ENCODE measurements at regions not wholly inside any gene's neighbourhood (a gene's known extent, or its start where the extent isn't known, plus 50 kb on each side); places are given as distances from the start of the nearest gene placed in this dataset.
A peak's percentile ranks its signal among the peaks of the same experiment; 100 is the strongest.

DNA sequence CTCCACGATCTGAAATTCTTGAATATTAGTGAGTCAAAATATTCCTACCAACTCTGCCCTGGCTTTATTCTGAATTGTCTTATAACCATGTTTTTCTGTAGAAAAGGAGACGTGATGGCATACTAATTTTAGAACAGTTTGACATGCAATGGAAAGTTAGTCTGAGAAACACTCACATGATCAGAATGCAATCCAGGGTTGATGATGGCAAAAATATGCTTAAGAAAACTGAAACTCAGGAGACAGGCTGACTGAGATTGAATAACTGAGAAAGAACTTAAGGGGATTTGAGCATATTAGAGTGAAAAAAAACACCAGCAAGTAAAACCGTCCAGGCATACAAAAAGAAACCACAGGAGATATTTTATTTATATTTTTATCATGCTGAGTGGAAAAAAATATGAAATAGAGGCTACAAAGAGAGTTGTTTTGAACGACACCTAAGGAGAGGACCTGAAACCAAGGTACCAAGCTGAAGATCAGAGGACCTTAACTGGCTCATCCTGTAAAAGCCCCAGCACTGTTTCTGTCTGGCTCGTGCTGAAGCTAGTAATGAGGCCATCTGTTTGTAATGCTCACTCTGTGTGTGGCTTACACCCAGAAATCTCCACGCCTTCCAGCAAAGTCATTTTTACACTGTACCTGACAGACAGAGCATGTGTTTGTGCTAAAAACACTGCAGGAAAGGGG lies 437.2 kb upstream of the PKDCC start:
- no peak for DNase-seq

DNA sequence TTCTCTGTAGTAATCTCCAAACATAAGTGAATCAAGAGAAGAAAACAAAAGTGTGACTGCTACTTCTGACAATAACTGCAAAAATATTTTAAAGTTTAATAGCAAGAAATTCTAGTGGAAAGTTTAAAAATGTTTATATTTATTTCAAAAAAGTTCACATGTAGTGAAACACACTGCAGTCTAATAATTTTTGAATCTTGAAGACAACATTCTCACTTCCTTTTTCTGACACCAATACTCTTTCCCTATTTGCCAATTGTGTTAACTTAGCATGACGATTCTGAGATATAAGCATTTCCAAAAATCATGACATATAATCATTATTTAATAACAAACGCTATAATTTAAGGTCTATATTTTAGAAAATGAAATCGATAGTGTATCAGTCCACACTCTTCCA lies 429.1 kb upstream of the PKDCC start:
- DNase-seq, result no peak

DNA sequence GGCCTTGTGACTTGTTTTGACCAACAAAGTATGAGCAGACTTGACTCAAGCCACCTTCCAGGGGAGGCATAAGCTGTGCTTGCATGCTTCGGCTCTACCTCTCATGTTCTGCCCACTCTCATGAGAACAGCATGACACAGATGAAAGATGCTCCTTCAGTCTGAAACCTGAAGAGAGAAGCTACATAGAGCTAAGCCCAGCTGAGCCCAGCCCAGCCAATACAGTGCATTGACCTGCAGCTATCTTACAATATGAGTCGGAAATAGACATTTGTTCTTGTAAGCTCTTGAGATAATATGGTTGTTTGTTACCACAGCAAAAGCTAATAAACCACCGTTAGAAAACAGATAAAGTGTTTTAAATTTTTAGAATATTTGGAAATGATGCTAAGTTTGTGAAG lies 426.7 kb upstream of the PKDCC start:
- peak; percentile 9 for DNase-seq

DNA sequence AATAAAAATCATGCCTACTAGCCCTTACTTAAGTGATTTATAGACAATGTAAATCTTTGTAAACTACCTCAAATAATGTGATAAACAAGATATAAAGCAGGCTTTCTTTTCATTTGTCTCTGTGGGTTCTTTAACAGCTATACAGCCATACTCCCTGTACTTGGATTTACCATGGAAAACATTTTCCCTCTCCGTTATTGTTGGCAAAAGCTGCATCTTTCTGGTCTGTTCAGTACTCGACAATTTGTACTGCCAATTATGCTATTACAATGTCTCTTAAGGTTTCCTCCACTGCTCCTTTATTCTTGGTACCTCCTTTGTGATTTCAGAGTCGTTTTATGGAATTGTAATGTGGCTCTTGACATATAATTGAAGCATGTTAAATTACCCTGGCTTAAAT lies 426.3 kb upstream of the PKDCC start:
- peak; percentile 89 for DNase-seq

- DNase-seq, result peak; percentile 52
Measured at GRCh38 chr2:41622301-41622700, 425.5 kb upstream of the PKDCC start.

GRCh38 chr2:41626936-41627335 lies 420.9 kb upstream of the PKDCC start:
- DNase-seq, result no peak

GRCh38 chr2:41634686-41635085 lies 413.1 kb upstream of the PKDCC start:
- DNase-seq, result no peak

DNA sequence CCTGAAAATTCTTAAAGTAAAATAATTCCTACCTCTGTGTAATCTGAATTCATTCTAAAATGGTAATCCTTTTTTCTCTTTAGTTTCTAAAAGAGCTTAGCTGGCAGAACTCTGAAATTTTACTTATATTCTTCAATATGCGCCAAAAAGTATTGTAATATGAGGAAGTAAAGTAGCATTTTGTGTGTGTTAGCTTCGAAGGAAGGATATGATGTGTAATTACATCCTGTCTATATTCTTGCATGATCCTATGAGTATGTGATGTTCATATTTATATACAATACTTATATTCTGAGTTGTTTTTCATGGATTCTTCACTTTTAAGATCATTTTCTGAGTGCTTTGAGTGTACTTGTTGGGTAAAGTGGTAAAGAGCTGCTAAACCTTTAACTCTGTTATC lies 402.9 kb upstream of the PKDCC start:
- DNase-seq, result no peak

DNA sequence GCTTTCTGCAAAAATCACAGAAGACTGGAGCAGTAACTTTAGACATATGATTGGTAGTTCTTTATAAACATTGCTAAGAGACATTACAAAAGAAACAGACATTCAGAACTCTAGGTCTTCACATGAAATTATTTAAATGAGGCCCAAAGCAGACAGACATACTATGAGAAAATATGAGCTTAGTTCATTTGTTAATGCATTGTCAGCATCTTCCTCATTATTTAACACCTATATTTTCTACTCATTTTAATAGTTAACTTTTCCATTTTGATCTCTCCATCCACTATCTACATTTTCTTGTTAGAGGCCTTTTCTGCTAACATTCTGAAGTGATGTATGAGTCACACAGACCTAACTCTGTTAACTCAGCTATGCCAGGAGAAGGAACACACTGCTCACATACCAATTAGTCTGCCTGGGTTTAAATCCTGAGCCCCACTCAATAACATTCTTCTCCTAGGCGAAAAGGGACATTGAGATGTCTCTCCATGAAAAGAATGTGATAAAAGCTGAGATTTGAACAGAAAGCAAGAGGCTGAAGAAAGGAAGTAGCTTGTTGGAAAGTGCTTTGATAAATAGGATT lies 400.3 kb upstream of the PKDCC start:
- no peak for DNase-seq

GRCh38 chr2:41657226-41657625 lies 390.6 kb upstream of the PKDCC start:
- no peak for DNase-seq

DNA sequence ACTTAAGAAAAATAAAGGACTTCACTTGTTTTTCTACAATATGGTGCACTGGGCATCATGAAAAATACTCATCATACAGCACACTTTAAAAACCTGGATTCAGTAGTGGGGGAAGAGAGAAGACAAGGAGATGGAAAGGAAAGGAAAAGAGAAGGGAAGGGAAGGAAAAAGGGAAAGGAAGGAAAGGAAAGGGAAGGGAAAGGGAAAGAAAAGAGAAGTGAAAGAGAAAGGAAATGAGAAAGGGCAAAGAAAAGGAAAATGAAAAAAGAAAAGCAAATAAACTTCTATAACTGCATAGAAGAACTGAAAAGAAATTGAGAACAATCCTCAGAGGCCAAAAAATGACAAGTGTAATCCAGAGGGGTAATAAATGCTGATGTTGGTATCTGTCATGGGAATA lies 388.1 kb upstream of the PKDCC start:
- no peak for DNase-seq

GRCh38 chr2:41662461-41662860 lies 385.4 kb upstream of the PKDCC start:
- no peak for DNase-seq

DNA sequence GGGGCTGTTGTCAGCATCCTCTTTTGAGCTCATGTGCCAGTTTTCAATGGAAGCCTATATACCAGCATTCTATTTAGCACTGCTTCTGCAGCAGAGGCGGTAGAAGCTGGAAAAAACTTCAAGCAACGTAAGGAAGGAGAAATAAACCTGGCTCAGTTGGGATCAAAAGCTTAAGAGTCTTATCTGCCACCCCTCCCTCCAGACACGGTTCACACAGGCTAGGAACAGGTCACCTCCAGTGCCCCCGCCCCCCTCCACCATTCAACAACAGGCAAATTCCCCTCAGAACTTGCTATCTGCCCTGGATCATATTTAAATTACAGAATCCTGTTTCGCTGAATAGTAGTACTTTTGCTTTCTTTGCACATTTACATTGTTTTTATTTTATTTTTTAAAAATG lies 384.8 kb upstream of the PKDCC start:
- DNase-seq, result no peak

- no peak for DNase-seq
Measured at GRCh38 chr2:41668529-41668928, 379.3 kb upstream of the PKDCC start.

- no peak for DNase-seq
Measured at GRCh38 chr2:41678639-41679038, 369.2 kb upstream of the PKDCC start.

DNA sequence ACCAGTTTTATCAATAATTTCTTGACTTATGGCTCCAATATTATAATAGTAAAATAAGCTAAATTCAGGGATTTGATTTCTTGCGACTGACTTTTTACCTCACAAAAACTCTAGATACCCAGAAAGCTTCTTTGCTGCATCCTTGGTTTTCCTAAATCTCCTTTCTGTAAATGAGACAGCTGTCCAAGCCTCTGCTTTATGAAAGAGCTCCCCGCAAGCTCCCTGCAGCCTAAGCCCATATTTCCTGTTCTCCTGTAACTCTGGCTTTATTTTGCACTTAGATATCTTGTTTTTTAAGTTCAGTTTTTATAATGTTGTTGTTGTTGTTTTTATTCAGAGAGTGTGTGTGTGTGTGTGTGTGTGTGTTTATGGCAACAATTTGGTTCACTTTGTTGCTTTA lies 361.7 kb upstream of the PKDCC start:
- no peak for DNase-seq

DNA sequence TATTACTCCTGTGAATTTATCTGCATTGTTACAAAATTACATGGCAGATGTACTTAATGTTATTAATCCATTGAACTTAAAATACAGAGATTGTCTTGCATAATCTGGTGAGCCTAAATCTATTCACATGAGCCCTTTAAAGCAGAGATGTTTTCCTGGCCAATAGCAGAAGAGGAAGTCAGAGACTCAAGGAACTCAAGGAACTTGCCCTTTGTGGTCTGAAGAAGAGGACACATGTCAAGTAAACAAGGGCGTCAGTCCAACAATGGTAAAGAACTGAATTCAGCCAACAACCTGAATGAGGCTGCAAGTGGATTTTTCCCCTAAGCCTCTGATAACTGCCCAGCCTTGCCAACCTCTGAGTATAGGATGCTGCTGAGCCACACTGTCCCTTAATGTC lies 356.3 kb upstream of the PKDCC start:
- DNase-seq, result no peak

- no peak for DNase-seq
Measured at GRCh38 chr2:41694536-41695049, 353.2 kb upstream of the PKDCC start.

DNA sequence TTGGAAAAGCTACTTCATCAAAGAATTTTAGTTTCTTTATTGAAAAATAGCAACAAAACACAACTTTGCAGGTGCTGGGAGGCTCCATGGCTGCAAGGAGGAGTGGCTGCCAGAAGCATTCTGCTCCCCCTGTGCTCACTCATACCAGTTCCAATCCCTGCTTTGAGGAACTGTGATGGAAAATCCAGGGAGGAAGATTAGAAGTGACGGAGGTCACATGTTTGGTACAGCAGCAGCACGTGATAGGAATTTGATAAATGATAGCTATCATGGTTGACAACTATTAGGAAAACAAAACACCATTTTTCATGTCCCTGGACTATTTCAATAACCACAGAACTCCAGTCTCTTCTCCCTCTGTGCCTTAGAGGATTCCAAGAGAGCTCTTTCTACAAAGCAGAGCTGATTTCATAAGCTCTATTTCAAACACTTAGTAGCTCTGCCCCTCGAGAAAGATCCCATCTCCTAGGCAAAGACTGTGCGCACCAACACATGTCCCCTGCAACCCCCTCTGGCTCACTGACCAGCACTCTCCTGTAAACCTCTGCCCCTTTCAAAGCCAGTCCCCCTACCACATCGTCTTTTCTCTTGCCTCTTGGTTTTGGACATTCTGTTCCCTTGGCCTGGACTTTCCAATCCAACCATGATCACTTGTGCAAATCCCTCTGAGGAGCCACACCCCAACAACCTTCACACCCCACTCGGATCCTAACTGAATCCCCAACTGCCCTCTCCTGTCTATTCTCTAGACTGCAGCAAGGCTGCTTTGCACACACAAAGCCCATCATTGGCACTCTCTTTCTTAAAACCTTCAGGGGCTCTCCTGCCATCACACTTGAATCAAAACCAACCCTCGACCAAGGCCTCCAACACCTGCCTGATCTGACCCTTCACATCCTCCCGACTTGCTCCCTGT lies 352.4 kb upstream of the PKDCC start:
- no peak for DNase-seq

DNA sequence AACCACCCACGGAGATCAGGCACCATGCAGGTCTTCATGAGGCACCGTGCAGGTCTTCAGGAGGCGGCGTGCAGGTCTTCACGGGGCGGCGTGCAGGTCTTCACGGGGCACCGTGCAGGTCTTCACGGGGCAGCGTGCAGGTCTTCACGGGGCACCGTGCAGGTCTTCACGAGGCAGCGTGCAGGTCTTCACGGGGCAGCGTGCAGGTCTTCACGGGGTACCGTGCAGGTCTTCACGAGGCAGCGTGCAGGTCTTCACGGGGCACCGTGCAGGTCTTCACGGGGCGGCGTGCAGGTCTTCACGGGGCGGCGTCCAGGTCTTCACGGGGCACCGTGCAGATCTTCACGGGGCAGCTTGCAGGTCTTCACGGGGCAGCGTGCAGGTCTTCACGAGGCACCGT lies 350.4 kb upstream of the PKDCC start:
- no peak for DNase-seq

- DNase-seq, result no peak
Measured at GRCh38 chr2:41698678-41699422, 349.0 kb upstream of the PKDCC start.

GRCh38 chr2:41701231-41701630 lies 346.6 kb upstream of the PKDCC start:
- no peak for DNase-seq

DNA sequence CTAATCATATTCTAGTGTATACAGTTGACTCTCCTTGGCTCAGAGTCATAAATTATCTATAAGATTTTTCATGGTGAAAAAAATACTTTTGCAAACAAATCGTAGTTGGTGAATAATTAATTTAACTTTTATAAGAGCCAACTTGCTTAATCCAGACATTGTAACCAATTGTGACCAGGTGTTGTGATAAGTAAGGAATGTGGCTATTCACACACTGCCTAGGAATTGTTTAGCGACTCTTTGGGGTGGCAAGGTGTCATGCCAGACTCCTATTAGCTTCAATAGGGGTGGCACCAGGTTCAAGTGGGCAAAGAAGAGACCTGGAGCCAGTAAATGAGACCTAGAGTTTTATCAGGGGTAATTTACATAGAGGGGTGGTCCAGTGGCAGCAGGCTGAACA lies 344.7 kb upstream of the PKDCC start:
- no peak for DNase-seq
